Uterus (tissue), 3 donors: ENCODE measurements at regions not wholly inside any gene's neighbourhood (a gene's known extent, or its start where the extent isn't known, plus 50 kb on each side); places are given as distances from the start of the nearest gene placed in this dataset.
A peak's percentile ranks its signal among the peaks of the same experiment; 100 is the strongest.

Experiments
- DNase-seq, 2 donors: peaks; one replicate each; pipeline ENCODE4 v3.0.0-alpha.2; 2019 to 2020
- H3K27ac ChIP-seq, 2 donors: fragments of 200-600 bp; sonication (generic); 1 replicate in 1 of 2; 2 replicates in 1 of 2; pipeline ENCODE4 v1.5.1; 2016 to 2018
- H3K27me3 ChIP-seq, 2 donors: fragments of 200-600 bp; sonication (generic); one replicate each; pipeline ENCODE4 v1.5.1; 2018 to 2019; ENCODE audit warnings: control low read depth in 1 of 2
- H3K36me3 ChIP-seq, 2 donors: fragments of 200-600 bp; sonication (generic); one replicate each; pipeline ENCODE4 v1.5.1; 2019; ENCODE audit warnings: control low read depth in 1 of 2
- H3K4me1 ChIP-seq, 2 donors: fragments of 200-600 bp; sonication (generic); one replicate each; pipeline ENCODE4 v1.5.1; 2018 to 2019; ENCODE audit warnings: control low read depth in 1 of 2
- H3K4me3 ChIP-seq, 2 donors: fragments of 200-600 bp; sonication (generic); 1 replicate in 1 of 2; 2 replicates in 1 of 2; pipeline ENCODE4 v1.5.1; 2018 to 2019; ENCODE audit warnings: mild to moderate bottlenecking in 1 of 2
- H3K9me3 ChIP-seq, 2 donors: fragments of 200-600 bp; sonication (generic); one replicate each; pipeline ENCODE4 v1.5.1; 2019; ENCODE audit warnings: control low read depth in 1 of 2
- CTCF ChIP-seq, 4 experiments: fragments of 200-600 bp in 2 of 4; fragments of 450-650 bp in 2 of 4; sonication (generic) in 2 of 4; IDR thresholded peaks; one replicate each; pipeline ENCODE4 v1.5.1; 2016 to 2019; ENCODE audit warnings: antibody characterized with exemption in 4 of 4, mild to moderate bottlenecking in 2 of 4, moderate library complexity in 1 of 4
- POLR2A ChIP-seq, 2 donors: fragments of 450-650 bp; IDR thresholded peaks; one replicate each; pipeline ENCODE4 v1.6.1; 2016; ENCODE audit warnings: antibody characterized with exemption in 2 of 2, mild to moderate bottlenecking in 1 of 2, moderate library complexity in 1 of 2
- intact Hi-C: fragments of 100-400 bp; cut with DNase I; formaldehyde crosslinking; loops from one replicate; pipeline ENCODE4 v1.15.1; 2023; ENCODE audit warnings: low total_unique reads
- donor health status: DM: yes; HTN: yes; CAD: no.

- peak overlapping the region; percentile 45 to 60 for H3K4me3 ChIP-seq
- H3K27me3 ChIP-seq: no peaks in the 10 kb centered on the region
- H3K36me3 ChIP-seq: no peaks in the 10 kb centered on the region
- no peak for TF ChIP-seq CTCF (IDR thresholded peaks at IDR 0.05)
- no peak for TF ChIP-seq POLR2A (IDR thresholded peaks at IDR 0.05)
- H3K9me3 ChIP-seq: no peaks in the 10 kb centered on the region
- no peak for DNase-seq
- peaks cover 0 to 8% of the 10 kb centered on the region in 2 donors for H3K4me1 ChIP-seq
- H3K27ac ChIP-seq: no peak overlapping the region
- intact Hi-C loops: no loop called here
These were observed 202.1 kb upstream of the NFE2L3 start for GRCh38 chr7:25949736-25950487.

- H3K27ac ChIP-seq: peak overlapping the region; percentile 47 to 76
- peak; percentile 90 to 93 for DNase-seq
- peaks cover 0 to 8% of the 10 kb centered on the region in 2 donors for H3K4me1 ChIP-seq
- no peaks in the 10 kb centered on the region for H3K9me3 ChIP-seq
- intact Hi-C loops: no loop called here
- H3K27me3 ChIP-seq: no peaks in the 10 kb centered on the region
- H3K36me3 ChIP-seq: no peaks in the 10 kb centered on the region
- H3K4me3 ChIP-seq: peak overlapping the region; percentile 45 to 60
- peak in 3 of 4 experiments; percentile 6 to 40 (median 18) for TF ChIP-seq CTCF (IDR thresholded peaks at IDR 0.05)
- peak; percentile 7 to 10 for TF ChIP-seq POLR2A (IDR thresholded peaks at IDR 0.05)
These were observed 201.2 kb upstream of the NFE2L3 start for GRCh38 chr7:25950488-25951413.

- Histone ChIP-seq H3K9me3 (no peaks in the 10 kb centered on the region), H3K4me1 (peaks cover 0 to 8% of the 10 kb centered on the region in 2 donors), H3K27ac (peak overlapping the region; percentile 47 to 76), H3K27me3 (no peaks in the 10 kb centered on the region), H3K4me3 (peak overlapping the region; percentile 45 to 60), H3K36me3 (no peaks in the 10 kb centered on the region)
- DNase-seq: peak in 1 of 2 donors; percentile 19
- intact Hi-C loops: no loop called here
- TF ChIP-seq POLR2A (IDR thresholded peaks at IDR 0.05) (peak in 1 of 2 donors; percentile 41), CTCF (IDR thresholded peaks at IDR 0.05) (no peak)
These were observed 200.4 kb upstream of the NFE2L3 start for GRCh38 chr7:25951414-25952260.

GRCh38 chr7:25952261-25953057 is 199.5 kb upstream of the NFE2L3 start:
- Histone ChIP-seq H3K27ac (peak overlapping the region in 1 of 2 donors; percentile 76), H3K36me3 (no peaks in the 10 kb centered on the region), H3K4me1 (peaks cover 0 to 8% of the 10 kb centered on the region in 2 donors), H3K27me3 (no peaks in the 10 kb centered on the region), H3K9me3 (no peaks in the 10 kb centered on the region), H3K4me3 (no peak overlapping the region)
- no peak for TF ChIP-seq POLR2A (IDR thresholded peaks at IDR 0.05)
- TF ChIP-seq CTCF (IDR thresholded peaks at IDR 0.05): no peak
- no peak for DNase-seq
- intact Hi-C loops: no loop called here
